Endodermal cell (in vitro differentiated cells): ENCODE measurements at regions not wholly inside any gene's neighbourhood (a gene's known extent, or its start where the extent isn't known, plus 50 kb on each side); places are given as distances from the start of the nearest gene placed in this dataset.

Source experiments
- DNase-seq: peaks from one replicate; pipeline ENCODE4 v3.0.0-alpha.2; 2017
- H3K27ac ChIP-seq: 2 replicates; pipeline ENCODE4 v1.5.1; 2013; ENCODE audit warnings: mild to moderate bottlenecking, low read depth, low read length, moderate library complexity
- H3K27me3 ChIP-seq: 2 replicates; pipeline ENCODE4 v1.6.1; 2013; ENCODE audit warnings: mild to moderate bottlenecking, low read length, moderate library complexity; ENCODE audit not compliant: insufficient read depth, control insufficient read depth, poor library complexity, severe bottlenecking
- H3K36me3 ChIP-seq: 2 replicates; pipeline ENCODE4 v1.7.0; 2013; ENCODE audit warnings: mild to moderate bottlenecking, low read length, moderate library complexity; ENCODE audit not compliant: control insufficient read depth, insufficient read depth
- H3K4me1 ChIP-seq: one replicate; pipeline ENCODE4 v1.7.0; 2013; ENCODE audit warnings: low read length; ENCODE audit not compliant: control insufficient read depth, insufficient read depth
- H3K4me3 ChIP-seq: 2 replicates; pipeline ENCODE4 v1.5.1; 2013; ENCODE audit warnings: mild to moderate bottlenecking, low read length, moderate library complexity
- H3K9ac ChIP-seq: 2 replicates; pipeline ENCODE4 v1.6.1; 2013; ENCODE audit warnings: mild to moderate bottlenecking, low read length, moderate library complexity; ENCODE audit not compliant: poor library complexity, severe bottlenecking; ENCODE audit errors: extremely low read depth
- H3K9me3 ChIP-seq: 2 replicates; pipeline ENCODE4 v1.6.1; 2013; ENCODE audit warnings: mild to moderate bottlenecking, low read length, moderate library complexity; ENCODE audit not compliant: control insufficient read depth
- H3K27ac Mint-ChIP-seq: 2 replicates; pipeline ENCODE4 v1.8.0; 2020; ENCODE audit warnings: mixed read lengths
- H3K27me3 Mint-ChIP-seq: 2 replicates; pipeline ENCODE4 v1.8.0; 2021; ENCODE audit warnings: mild to moderate bottlenecking, mixed read lengths; ENCODE audit not compliant: insufficient read depth
- H3K36me3 Mint-ChIP-seq: 2 replicates; pipeline ENCODE4 v1.8.0; 2020; ENCODE audit warnings: low read depth, mixed read lengths
- H3K4me1 Mint-ChIP-seq: 2 replicates; pipeline ENCODE4 v1.8.0; 2020; ENCODE audit warnings: mixed read lengths
- H3K4me3 Mint-ChIP-seq: 2 replicates; pipeline ENCODE4 v1.8.0; 2020; ENCODE audit warnings: mild to moderate bottlenecking, moderate library complexity, mixed read lengths
- H3K9me3 Mint-ChIP-seq: 2 replicates; pipeline ENCODE4 v1.8.0; 2020; ENCODE audit warnings: mild to moderate bottlenecking, mixed read lengths
- CTCF ChIP-seq: fragments of 200-600 bp; sonication (generic); conservative IDR thresholded peaks from 2 replicates; pipeline ENCODE4 v1.5.0; 2021; ENCODE audit warnings: antibody characterized with exemption, mild to moderate bottlenecking
- WGBS, 2 experiments: methylation state at CpG; one replicate each; pipeline versions ENCODE4 v1.1.5 to v1.1.7; 2013; ENCODE audit warnings: missing lambda C conversion rate in 2 of 2, mixed read lengths in 1 of 2; ENCODE audit not compliant: insufficient coverage in 1 of 2, insufficient read length in 1 of 2; 5-methylcytosine and 5-hydroxymethylcytosine counted together

GRCh38 chr4:19381068-19381467 is 870.6 kb upstream of the SLIT2 start:
- Histone ChIP-seq H3K9ac (no peak overlapping the region), H3K4me3 (no peak overlapping the region), H3K4me1 (no peaks in the 10 kb centered on the region), H3K27me3 (no peaks in the 10 kb centered on the region), H3K36me3 (no peaks in the 10 kb centered on the region), H3K9me3 (no peaks in the 10 kb centered on the region), H3K27ac (no peak overlapping the region)
- Mint-ChIP-seq H3K9me3 (no peaks in the 10 kb centered on the region), H3K4me3 (no peak overlapping the region), H3K36me3 (no peaks in the 10 kb centered on the region), H3K27me3 (no peaks in the 10 kb centered on the region), H3K27ac (no peak overlapping the region), H3K4me1 (no peaks in the 10 kb centered on the region)
- TF ChIP-seq CTCF: no peak
- WGBS, 2 experiments: 90% methylated on average over 1 of the region's 1 CpG; no CpG with 5 or more reads in 1 of the 2 experiments
- DNase-seq: no peak

GRCh38 chr4:19380600-19380999 is 871.1 kb upstream of the SLIT2 start:
- H3K4me1 Mint-ChIP-seq: no peaks in the 10 kb centered on the region
- Histone ChIP-seq H3K27me3 (no peaks in the 10 kb centered on the region), H3K4me3 (no peak overlapping the region), H3K36me3 (no peaks in the 10 kb centered on the region), H3K9me3 (no peaks in the 10 kb centered on the region), H3K9ac (no peak overlapping the region), H3K27ac (no peak overlapping the region), H3K4me1 (no peaks in the 10 kb centered on the region)
- H3K27ac Mint-ChIP-seq: no peak overlapping the region
- WGBS, 2 experiments: 100% methylated on average over 1 of the region's 2 CpGs; no CpG with 5 or more reads in 1 of the 2 experiments
- no peak for DNase-seq
- no peaks in the 10 kb centered on the region for H3K27me3 Mint-ChIP-seq
- H3K4me3 Mint-ChIP-seq: no peak overlapping the region
- no peaks in the 10 kb centered on the region for H3K9me3 Mint-ChIP-seq
- H3K36me3 Mint-ChIP-seq: no peaks in the 10 kb centered on the region
- TF ChIP-seq CTCF: no peak

- H3K9ac ChIP-seq: no peak overlapping the region
- no peak overlapping the region for H3K27ac ChIP-seq
- Mint-ChIP-seq H3K27ac (no peak overlapping the region), H3K36me3 (no peaks in the 10 kb centered on the region), H3K9me3 (no peaks in the 10 kb centered on the region), H3K27me3 (no peaks in the 10 kb centered on the region), H3K4me1 (no peaks in the 10 kb centered on the region), H3K4me3 (no peak overlapping the region)
- no peaks in the 10 kb centered on the region for H3K36me3 ChIP-seq
- TF ChIP-seq CTCF: no peak
- H3K4me3 ChIP-seq: no peak overlapping the region
- H3K9me3 ChIP-seq: no peaks in the 10 kb centered on the region
- WGBS, 2 experiments: 76 to 78% methylated on average over 5 to 6 of the region's 6 CpGs
- no peaks in the 10 kb centered on the region for H3K27me3 ChIP-seq
- H3K4me1 ChIP-seq: no peaks in the 10 kb centered on the region
- no peak for DNase-seq
These were observed 872.5 kb upstream of the SLIT2 start for GRCh38 chr4:19379191-19379708.
